ENCODE measurements at regions not wholly inside any gene's neighbourhood (a gene's known extent, or its start where the extent isn't known, plus 50 kb on each side); places are given as distances from the start of the nearest gene placed in this dataset.

GRCh38 chr7:24478137-24478655 lies 95.1 kb upstream of the PALS2 start:
- ATAC-seq, result no peak
- H3K4me3 ChIP-seq, result no peak overlapping the region
- peak overlapping the region; percentile 32 to 77 (median 43) for H3K27ac ChIP-seq

GRCh38 chr7:24480501-24480900 lies 92.8 kb upstream of the PALS2 start:
- in situ Hi-C loops (cut with MboI; ENCODE audit: low sequenced_read_pairs in 4 of 4) (no loop called here), intact Hi-C loops (cut with DNase I; ENCODE audit: low total_unique reads) (no loop called here)
- Histone ChIP-seq H3K4me1 (peaks cover 12 to 14% of the 10 kb centered on the region in 2 donors), H3K27me3 (no peaks in the 10 kb centered on the region), H3K4me3 (no peak overlapping the region), H3K9me3 (no peaks in the 10 kb centered on the region), H3K36me3 (no peaks in the 10 kb centered on the region), H3K27ac (no peak overlapping the region)
- ATAC-seq (no peak), DNase-seq (no peak)
- no peak for TF ChIP-seq POLR2A (IDR thresholded peaks at IDR 0.05)
- no peak for TF ChIP-seq CTCF (IDR thresholded peaks at IDR 0.05 in 4 of 5, conservative IDR thresholded peaks at IDR 0.05 in 1 of 5)

More at GRCh38 chr7:24478137-24478655, 95.1 kb upstream of the PALS2 start:
- DNase-seq, result no peak
- Histone ChIP-seq H3K36me3 (no peaks in the 10 kb centered on the region), H3K4me1 (peaks cover 12 to 14% of the 10 kb centered on the region in 2 donors), H3K27me3 (no peaks in the 10 kb centered on the region), H3K9me3 (no peaks in the 10 kb centered on the region)
- intact Hi-C loops (cut with DNase I; ENCODE audit: low total_unique reads), result no loop called here
- in situ Hi-C loops (cut with MboI; ENCODE audit: low sequenced_read_pairs in 4 of 4), result no loop called here
- TF ChIP-seq CTCF (IDR thresholded peaks at IDR 0.05 in 4 of 5, conservative IDR thresholded peaks at IDR 0.05 in 1 of 5) (no peak), POLR2A (IDR thresholded peaks at IDR 0.05) (no peak)

- TF ChIP-seq CTCF (IDR thresholded peaks at IDR 0.05 in 4 of 5, conservative IDR thresholded peaks at IDR 0.05 in 1 of 5) (no peak), POLR2A (IDR thresholded peaks at IDR 0.05) (no peak)
- in situ Hi-C loops (cut with MboI; ENCODE audit: low sequenced_read_pairs in 4 of 4) (no loop called here), intact Hi-C loops (cut with DNase I; ENCODE audit: low total_unique reads) (no loop called here)
- Histone ChIP-seq H3K27ac (no peak overlapping the region), H3K9me3 (no peaks in the 10 kb centered on the region), H3K36me3 (no peaks in the 10 kb centered on the region), H3K4me3 (no peak overlapping the region), H3K4me1 (no peaks in the 10 kb centered on the region), H3K27me3 (no peaks in the 10 kb centered on the region)
- DNase-seq, result no peak
- no peak for ATAC-seq
Measured at GRCh38 chr7:24483804-24484203, 89.4 kb upstream of the PALS2 start.

DNA sequence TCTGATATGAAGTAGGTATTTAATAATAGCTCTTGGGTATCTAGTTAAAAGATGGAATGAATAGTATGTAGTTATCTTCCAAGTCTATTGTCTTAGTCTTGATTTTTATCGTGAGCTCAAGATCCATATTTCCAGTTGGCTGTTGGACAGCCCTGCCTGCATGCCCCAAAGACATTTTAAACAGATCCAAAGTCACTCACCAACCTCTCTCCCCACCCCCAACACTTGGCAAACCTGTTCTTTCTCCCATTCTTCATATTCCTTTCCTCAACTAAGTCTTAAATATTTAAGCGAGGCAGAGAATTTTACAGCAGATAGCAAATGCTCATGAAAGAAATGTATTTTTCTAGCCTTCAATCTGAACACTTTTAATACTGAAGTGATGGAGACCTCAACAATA lies 80.7 kb upstream of the PALS2 start:
- Histone ChIP-seq H3K36me3 (no peaks in the 10 kb centered on the region), H3K4me3 (no peak overlapping the region), H3K4me1 (no peaks in the 10 kb centered on the region), H3K27me3 (no peaks in the 10 kb centered on the region), H3K9me3 (no peaks in the 10 kb centered on the region), H3K27ac (no peak overlapping the region)
- in situ Hi-C loops (cut with MboI; ENCODE audit: low sequenced_read_pairs in 4 of 4), result no loop called here
- DNase-seq (no peak), ATAC-seq (no peak)
- TF ChIP-seq CTCF (IDR thresholded peaks at IDR 0.05 in 4 of 5, conservative IDR thresholded peaks at IDR 0.05 in 1 of 5) (no peak), POLR2A (IDR thresholded peaks at IDR 0.05) (no peak)
- intact Hi-C loops (cut with DNase I; ENCODE audit: low total_unique reads), result no loop called here

DNA sequence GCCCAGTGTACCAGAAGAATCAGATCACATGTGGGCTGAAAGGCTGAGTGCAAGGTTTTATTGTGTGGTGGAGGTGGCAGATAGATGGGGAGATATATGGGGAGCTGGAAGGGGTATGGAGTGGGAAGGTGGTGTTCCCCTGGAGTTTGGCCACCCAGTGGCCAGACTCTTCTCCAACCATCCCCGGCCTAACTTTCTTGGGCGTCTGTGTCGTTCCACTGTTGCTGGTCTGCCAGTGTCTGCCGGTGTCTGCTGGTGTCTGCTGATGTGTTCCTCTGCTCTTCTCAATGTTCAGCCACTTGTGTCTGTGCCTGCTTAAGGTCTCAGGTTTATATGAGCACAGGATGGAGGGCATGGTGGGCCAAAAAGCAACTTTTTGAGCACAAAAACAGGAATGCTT lies 78.4 kb upstream of the PALS2 start:
- ATAC-seq (no peak), DNase-seq (no peak)
- Histone ChIP-seq H3K36me3 (no peaks in the 10 kb centered on the region), H3K9me3 (no peaks in the 10 kb centered on the region), H3K27ac (no peak overlapping the region), H3K4me3 (no peak overlapping the region), H3K27me3 (no peaks in the 10 kb centered on the region), H3K4me1 (no peaks in the 10 kb centered on the region)
- in situ Hi-C loops (cut with MboI; ENCODE audit: low sequenced_read_pairs in 4 of 4), result no loop called here
- intact Hi-C loops (cut with DNase I; ENCODE audit: low total_unique reads), result no loop called here
- no peak for TF ChIP-seq CTCF (IDR thresholded peaks at IDR 0.05 in 4 of 5, conservative IDR thresholded peaks at IDR 0.05 in 1 of 5)
- no peak for TF ChIP-seq POLR2A (IDR thresholded peaks at IDR 0.05)

Data from gastrocnemius medialis (tissue), 4 donors.